AML-193 (cell line): ENCODE measurements at regions not wholly inside any gene's neighbourhood (a gene's known extent, or its start where the extent isn't known, plus 50 kb on each side); places are given as distances from the start of the nearest gene placed in this dataset.
A peak's percentile ranks its signal among the peaks of the same experiment; 100 is the strongest.

Source experiments
- DNase-seq, 2 experiments: peaks; one replicate each; lab custom pipeline; 2025; lab: John Stamatoyannopoulos, UW

DNA sequence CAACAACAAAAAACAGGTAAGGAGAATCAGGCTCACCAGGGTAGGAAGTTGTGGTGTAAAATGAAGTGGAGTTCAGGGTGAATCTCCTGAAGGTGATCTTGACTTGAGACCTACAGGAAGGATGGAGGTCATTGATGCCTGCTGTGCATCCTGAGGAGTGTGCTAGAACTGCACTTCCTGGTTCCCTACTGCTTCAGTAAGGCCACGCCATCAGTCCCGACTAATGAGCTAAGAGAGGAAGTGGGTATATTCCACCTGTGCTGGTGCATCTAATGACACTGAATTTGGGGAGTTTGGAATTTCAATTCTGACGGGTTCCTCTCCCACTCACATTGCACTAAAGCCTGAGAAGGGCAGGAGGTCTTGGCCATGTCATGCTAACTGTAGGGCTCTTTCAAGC is 349.3 kb upstream of the SLC14A2 start:
- DNase-seq = no peak

DNA sequence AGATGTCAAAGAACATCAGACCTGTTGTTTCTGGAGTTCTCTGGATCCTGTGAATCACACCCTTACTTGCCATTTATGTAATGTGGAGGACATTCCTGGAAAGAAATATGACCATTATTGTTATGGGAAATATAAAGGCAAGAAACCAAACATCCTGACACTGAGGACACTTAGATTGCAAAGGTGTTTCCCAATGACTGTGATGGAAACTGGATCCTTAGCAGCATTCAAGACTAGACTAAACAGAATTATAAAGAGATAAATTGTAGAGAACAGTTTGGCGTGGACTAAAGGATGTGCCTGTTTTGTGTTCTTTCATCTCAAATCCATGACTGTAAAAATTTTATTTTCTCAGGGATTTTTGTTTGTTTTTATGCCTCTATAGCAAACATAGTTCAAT is 347.7 kb upstream of the SLC14A2 start:
- DNase-seq = no peak

DNA sequence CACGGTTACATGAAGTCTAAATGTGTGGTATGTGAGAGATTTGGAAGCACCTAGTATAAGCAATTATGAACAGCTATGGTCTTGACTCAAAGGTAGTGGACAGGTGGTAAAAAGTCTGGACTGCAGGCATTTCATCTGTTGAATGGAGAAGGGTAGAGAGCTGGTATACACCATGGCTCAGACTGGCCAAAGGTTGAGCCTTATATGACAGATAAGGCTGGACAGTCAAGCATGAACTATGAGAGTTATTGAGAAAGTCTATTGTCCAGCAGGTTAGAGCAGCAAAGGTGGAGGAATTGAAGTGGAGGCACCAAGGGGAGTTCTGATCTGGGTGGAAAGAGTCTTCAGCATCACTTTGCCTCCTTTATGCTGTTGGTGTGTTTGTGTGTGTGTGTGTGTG is 346.7 kb upstream of the SLC14A2 start:
- DNase-seq = no peak

DNA sequence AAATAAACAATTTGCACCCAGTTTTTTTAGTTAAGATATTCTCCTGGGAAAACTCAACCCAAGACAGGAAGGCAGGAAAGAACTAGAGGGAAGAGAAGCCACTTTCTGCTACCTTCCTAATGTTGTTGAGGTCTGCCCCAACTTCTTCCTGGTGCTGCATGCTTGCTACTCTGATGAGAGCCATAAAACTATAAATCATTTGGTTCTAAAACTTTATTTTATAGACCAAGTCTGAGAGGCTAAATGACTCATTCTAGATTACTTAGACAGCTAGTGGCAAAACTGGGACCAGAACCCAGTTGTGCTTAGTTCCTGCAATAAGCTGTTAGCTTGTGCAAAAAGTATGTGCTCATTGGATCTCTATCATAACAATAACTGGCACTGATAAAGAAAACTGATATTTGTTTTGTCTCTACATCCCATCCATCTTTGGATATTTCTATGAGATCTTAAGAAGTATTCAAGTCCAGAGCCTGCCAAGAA is 344.9 kb upstream of the SLC14A2 start:
- DNase-seq = no peak

DNA sequence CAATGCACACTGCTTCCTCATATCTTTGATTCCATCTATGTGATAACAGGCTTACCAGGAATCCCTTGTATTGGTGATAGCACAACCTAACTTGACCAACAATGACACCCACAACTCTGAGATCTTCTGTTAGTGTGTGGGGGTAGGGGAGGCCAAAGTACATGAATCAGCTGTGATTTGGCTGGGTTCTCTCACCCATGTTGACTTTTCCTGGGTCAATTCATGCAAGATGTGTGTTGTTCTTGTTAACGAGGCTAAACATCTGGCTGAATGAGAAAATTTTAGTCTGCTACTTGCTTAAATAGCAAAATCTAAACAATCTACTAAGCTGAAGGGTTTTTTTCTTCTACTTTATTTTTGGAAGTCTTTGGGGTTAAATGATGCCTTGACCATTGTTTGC is 341.2 kb upstream of the SLC14A2 start:
- DNase-seq = no peak

DNA sequence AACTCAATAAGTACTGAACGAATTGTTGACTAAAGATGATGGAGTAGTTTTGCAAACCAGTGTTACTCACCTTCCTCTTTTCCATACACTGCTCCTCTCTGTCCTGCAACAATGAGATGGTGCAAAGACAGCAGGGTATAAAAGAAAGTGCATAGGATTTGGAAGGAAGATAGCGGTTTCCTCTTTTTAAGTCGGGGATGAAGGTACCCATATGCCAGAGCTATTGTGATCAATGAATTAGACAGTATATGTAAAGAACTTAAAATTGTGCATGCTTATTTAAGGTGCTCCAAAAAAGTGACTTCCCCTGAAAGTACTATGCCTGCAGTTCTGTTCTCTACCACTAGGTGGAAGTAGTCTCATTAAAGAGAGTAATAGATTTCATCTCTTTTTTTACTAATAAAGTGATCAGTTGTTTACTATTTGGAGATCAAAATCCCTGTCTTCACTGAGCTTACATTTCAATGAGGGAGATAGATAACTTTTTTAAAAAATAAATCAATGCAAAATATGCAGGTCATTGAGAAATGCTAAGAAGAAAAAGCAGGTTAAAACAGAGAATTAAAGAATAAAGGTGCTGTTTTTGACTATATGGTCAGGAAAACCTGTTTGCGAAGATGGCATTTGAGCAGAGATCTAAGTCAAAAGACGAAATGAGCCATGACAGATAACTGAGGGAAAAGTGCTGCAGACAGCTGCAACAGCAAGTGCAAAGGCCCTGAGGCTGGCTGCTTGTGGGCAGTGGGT is 339.7 kb upstream of the SLC14A2 start:
- DNase-seq = peak; percentile 11 to 49

DNA sequence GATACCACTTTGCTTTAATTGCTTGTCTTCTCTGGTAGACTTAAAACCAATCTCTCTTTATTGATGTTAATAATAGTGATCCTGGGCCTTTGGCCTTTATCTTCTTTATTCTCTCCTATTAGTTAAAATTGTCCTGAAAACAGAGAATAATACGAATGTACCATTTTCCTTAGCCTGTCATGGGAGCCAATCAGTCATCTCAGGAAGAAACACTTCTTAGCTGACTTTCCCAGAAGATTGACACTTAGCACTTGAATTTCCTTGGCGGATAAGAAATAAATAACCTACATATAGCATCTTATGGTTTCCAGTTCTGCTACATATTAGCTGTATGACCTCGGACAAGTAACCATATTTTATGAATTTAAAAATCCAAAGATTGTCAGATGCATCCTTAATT is 338.4 kb upstream of the SLC14A2 start:
- DNase-seq = no peak

DNA sequence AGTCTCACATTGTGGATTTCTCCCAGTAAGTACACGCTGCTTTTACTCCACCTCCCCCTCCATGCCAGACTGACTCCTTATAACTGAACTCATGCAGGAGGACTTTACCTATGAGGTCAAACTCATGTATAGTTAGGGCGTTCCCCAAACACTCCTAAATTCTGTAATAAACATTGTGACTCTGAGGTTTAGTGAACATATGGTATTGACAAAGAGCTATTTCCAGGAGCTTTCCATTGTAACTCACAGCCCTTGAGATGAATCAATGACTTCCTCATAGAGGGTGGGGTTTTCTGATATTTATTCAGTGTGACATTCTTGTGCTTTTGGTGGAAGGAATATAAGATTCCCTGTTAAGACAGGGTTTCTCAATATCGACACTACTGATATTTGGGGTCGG is 337.4 kb upstream of the SLC14A2 start:
- no peak for DNase-seq

DNA sequence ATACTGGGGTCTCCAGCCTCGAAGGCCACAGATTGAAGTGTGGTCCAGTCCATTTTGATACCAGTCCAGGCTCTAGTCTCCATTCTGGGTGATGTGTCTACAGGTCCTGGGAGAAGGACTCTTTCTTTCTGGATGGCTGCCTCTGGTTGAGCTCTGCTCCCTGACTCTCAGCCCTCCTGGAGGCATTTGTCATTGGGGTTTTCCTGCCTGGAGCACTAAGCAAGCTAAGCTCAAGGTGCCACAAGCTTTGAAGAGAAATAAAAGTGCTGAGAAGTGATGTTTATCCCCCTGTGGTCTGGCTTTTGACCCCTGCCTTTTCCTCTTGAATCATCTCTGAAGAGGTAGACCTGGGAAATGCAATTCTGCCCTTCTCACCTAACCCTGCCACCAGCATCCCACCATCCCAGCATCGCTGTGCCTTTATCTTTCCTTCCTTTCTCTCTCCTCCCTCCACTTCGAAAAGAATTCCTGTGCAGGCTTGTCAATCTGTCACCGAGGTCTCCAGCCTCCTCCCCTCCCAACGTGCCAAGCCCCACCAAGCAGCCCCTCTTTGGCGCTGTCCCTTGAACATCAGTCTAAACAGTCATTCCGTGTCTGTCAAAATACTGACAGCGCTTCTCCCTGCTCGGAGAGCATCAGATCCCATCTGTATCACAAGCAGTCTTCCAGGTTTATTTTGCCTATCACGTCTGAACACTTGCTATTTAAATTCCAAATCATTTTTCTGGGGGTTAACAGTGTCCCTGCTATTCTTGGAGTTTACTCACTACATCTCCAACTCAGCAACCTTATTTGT is 334.6 kb upstream of the SLC14A2 start:
- DNase-seq = no peak

DNA sequence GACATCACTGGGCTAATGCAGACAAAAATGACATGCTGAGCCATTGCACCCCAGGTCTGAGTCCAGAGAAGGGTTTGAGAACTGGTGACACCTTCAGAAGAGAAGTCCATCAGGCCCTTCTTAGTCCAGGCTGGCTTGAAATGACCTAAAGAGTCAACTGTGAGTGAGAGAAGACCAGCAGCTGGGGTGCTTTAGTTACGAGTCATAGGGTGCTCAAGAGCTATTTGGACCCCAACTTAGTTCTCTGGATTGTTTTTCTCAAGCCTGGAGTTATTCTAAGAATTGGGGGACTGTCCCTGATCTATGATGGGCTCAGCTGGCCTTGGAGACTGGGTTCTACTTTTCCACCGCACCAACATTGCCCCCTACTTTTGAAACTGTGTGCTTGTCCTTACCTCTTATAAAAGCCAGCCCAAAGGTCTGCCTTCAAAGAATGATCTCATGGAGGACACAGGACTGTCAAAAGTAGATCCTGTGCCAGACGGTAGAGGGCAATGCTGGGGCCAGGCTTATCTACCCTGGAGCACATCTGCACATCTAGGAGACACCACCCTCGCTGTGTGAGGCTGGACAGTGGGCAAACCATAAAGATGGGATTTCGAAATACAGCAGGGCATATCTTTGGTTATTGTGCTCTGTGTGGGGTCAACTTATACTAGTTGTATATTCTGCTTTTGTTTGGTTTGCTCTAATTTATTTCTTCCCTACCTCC is 333.0 kb upstream of the SLC14A2 start:
- DNase-seq = no peak

DNA sequence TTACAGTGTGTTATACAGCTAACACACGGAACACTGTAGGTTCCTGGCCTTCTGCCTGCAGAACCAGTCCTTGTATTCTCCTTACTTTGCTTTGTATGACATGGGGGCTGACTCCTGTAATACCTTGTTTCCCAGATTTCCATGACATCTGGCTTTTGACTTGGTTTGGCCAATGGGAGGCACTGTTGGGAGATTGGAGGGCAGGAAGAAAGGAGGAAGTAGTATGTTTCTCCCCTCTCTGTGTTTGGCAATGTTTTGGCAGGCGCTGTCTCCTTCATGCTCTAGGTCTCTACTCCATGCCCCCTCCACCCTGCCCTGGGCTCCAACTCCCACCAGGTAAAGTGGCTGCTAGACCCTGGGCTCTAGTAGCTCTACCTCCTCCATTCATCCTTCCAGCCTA is 331.1 kb upstream of the SLC14A2 start:
- DNase-seq = no peak

DNA sequence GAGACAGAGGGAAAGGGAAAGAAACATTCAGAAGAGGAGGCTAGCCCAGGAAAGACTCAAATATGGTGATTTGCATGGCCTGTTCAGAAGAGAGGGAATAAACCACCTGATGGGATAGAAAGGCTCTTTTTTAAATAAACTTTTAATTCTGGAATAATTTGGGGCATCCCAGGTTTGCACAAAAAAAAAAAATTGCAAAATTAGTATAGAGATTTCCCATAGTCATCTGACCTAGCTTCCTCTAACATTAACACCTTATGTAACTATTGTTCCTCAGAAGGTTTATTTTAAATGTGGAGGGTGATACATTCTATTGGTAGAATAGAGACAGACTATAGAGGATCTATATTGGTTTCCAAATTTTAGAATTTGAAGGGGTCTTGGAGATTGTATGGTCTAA is 330.4 kb upstream of the SLC14A2 start:
- no peak for DNase-seq

DNA sequence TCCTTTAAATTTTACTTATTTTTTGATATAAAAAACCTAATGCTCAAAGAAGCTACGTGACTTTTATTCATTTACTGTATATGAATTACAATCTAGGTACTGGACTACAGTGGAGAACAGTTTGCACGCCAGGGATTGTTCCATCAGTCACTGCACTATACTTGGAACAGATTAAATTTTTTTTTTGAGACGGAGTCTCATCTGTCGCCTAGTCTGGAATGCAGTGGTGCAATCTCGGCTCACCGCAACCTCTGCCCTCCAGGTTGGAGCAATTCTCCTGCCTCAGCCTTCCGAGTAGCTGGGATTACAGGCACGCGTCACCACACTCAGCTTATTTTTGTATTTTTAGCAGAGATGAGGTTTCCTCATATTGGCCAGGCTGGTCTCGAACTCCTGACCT is 330.0 kb upstream of the SLC14A2 start:
- DNase-seq = no peak

DNA sequence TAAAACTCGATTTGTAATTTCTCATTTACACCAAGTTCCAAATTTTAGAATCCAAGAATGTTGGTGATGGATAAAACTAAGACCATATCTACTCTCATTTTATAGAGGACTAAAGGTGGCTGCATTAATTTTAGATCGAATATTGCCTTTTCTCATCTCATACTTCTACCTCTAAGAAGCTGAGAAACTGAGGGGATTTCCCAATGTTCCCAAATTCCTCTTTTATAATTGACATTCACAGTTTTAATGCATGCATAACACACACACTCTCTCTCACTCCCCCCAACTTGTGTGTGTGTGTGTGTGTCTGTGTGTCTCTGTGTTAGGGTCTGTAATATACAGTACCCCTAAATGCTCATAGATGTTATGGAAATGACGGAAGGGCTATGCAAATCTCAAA is 328.8 kb upstream of the SLC14A2 start:
- DNase-seq = no peak

DNA sequence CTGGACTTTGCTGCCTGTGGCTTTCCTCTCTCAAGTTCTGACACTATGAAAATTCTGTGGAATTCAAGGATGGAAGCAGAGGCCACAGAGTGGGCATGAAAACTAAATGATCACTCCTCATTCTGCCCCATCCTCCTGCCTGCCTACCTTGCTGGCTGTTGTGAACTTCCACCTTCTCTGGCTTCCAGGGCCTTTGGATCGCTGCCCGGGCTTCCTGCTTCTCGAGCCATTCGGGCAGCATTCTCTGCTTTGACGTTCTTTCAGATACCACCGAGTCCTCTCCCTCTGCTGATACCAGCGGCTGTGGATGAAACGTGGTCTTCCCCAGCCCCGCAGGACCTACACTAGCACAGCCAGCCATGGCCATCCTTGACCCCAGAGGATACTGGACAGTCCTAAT is 327.7 kb upstream of the SLC14A2 start:
- DNase-seq = no peak

DNA sequence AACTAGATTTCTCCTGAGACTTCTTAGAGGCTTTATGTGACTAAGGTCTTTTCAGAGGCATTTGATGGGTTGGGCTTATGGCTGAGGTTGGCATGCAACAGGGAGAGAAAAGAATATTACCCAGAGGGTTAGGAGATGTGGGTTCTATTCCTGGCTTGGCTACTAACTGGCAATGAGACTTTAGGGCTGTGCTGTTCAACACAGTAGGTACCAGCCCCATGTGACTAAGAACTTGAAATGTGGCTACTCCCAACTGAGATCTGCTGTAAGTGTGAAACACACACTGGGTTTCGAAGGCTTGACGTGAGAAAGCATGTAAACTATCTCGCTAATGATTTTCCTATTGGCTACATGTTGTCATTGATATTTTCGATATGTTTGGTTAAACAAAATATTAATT is 324.9 kb upstream of the SLC14A2 start:
- no peak for DNase-seq

DNA sequence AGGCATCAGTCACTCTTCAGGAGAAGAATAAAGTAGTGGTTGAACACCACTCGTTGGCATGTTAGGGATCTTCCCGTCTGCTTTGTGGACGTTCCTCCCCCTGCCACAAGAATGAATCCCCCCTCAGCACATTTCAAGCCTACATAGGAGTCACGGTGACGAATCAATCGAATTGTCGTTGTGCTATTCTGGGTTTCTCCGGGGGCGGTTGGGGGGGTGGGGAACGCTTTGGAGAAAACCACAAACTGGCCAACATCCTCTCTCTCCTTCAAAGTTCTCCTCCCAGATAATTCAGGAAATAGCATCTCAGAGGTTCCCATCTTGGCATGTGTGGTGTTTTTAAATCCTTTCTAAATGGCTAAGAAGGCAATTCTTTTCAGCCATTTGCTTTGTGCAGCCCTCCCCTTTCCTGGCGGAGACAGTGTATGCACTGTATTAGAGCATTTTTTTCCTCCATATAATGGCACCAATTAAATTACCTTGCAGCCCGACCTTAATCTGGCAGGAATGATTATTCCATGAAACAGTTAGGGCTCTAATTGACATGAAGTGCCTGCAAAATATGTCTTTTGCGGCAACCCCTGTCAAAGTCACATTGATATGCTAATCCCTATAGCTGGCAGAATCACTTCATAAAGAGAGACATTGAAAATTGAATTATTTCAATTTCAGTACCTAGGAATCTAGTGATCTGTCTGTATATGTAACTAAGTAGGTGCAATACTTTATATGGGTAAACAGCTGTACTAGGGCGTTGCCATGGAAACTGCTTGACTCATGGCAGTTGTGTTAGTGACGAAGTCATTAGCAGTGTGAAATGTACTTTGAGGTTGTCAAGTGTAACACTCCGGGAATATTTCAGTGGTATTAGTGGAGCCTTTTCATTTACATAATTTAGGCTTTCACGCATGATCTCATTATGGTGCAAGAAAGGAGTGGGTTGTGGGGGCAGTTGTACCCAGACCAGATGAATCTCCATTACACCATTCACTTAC is 323.4 kb upstream of the SLC14A2 start:
- DNase-seq = no peak

DNA sequence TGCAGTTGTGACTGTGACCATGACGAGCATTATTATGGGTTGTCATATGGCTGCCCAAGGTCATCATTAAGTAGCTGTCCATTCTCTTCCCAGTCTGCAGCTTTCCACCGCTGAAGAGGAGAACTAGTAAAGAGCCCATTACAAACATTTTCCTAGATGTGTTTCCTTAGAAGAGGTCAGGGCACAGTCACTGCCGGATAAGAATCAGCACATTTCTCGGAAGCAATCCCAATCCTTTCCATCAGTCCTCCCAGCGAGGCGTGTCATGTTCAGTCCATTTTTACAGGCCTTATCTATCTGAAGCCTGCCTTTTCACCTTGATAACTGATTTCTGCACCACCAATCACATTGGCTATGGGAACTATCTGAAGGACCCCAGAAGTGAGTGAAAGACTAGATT is 319.9 kb upstream of the SLC14A2 start:
- no peak for DNase-seq

DNA sequence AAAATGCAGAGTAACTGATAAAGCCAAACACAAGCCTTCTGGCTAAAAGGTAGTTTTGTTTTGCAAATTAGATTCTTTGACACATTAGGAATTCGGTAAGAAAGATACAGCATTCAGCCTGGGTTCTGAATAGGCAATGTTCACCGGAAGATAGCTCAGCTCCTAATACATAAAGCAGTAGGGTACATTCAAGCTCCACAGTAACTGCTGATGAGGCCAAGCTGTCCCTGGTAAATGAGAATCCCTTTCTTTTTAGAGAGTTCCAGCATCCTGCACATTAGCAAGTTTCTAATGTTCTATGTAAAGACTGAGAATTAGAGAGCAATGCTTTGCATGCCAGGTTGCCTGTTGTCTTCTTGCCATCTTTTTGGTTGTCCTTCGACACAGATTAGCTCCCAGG is 316.3 kb upstream of the SLC14A2 start:
- DNase-seq = no peak

DNA sequence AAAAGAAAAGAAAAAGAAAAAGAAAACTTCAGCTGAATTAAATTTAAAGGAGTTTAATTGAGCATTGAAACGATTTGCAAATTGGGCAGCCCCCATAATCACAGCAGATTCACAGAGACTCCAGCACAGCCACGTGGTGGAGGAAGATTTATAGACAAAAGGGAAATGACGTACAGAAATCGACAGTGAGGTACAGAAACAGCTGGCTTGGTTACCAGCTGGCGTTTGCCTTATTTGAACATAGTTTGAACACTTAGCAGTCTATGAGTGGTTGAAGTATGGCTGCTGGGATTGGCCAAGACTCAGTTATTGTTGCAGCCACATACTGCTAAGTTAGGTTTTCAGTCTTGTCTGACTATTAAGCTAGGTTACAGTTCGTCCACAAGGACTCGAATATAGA is 312.2 kb upstream of the SLC14A2 start:
- DNase-seq = no peak

DNA sequence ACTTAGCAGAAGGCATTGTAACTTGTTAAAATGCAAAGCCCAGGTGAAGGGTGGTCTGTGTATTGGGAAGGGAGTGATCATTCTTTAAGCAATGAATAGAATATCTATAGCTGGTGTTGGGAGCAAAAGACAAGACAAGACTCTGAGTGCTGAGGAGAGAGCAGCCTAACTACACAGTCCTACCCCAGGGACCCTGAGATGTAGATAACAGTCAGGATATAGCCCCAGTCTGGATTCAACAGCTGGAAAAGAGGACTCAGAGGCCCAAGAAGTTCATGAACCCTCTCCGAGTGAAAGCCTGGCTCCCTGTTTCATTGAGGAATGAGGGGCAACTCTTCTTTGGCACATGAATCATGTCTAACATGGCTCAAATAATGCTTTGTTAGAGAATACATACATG is 310.7 kb upstream of the SLC14A2 start:
- DNase-seq = no peak
